HEK293 (cell line): ENCODE measurements at regions not wholly inside any gene's neighbourhood (a gene's known extent, or its start where the extent isn't known, plus 50 kb on each side); places are given as distances from the start of the nearest gene placed in this dataset.

Experiments used
- HOXA7 ChIP-seq: sonication (generic); formaldehyde crosslinking; IDR thresholded peaks from 2 replicates; pipeline ENCODE4 v1.8.1; 2022; ENCODE audit warnings: missing genetic modification reagents, borderline replicate concordance
- ZBTB20 ChIP-seq: fragments of 450-650 bp; formaldehyde crosslinking; IDR thresholded peaks from 2 replicates; pipeline ENCODE4 v1.5.1; 2016; ENCODE audit warnings: missing biosample characterization, missing genetic modification characterization
- ZNF132 ChIP-seq: fragments of 450-650 bp; formaldehyde crosslinking; IDR thresholded peaks from 2 replicates; pipeline ENCODE4 v1.5.1; 2017; ENCODE audit warnings: missing biosample characterization, missing genetic modification characterization, borderline replicate concordance
- ZNF645 ChIP-seq: fragments of 450-650 bp; formaldehyde crosslinking; IDR thresholded peaks from 2 replicates; pipeline ENCODE4; 2016; ENCODE audit warnings: missing biosample characterization, missing genetic modification characterization

GRCh38 chr5:118604106-118604505 is 384.2 kb downstream of the DTWD2 start:
- no peak for TF ChIP-seq HOXA7 (CRISPR knock-in tag)
- TF ChIP-seq ZBTB20 (tag by site-specific recombination), result no peak
- no peak for TF ChIP-seq ZNF645
- no peak for TF ChIP-seq ZNF132 (tag by site-specific recombination)
